AG09319 (cell line): ENCODE measurements at regions not wholly inside any gene's neighbourhood (a gene's known extent, or its start where the extent isn't known, plus 50 kb on each side); places are given as distances from the start of the nearest gene placed in this dataset.
"Not testable (repeated sequence)": the region's sequence is repeated elsewhere in the genome, so short reads cannot be mapped to it uniquely, and the experiment has no call there.

Experiments
- DNase-seq: peaks from one replicate; pipeline ENCODE4 v3.0.0-alpha.2; 2010; ENCODE audit warnings: low read depth; ENCODE audit errors: extremely low read depth
- CTCF ChIP-seq: IDR thresholded peaks from 2 replicates; pipeline ENCODE4 v1.5.1; 2011; ENCODE audit warnings: low read depth, mild to moderate bottlenecking, inconsistent platforms, low read length, moderate library complexity

GRCh38 chr3:30448450-30449289 lies 157.7 kb upstream of the TGFBR2 start:
- no peak for DNase-seq
- TF ChIP-seq CTCF: no peak

- DNase-seq: no peak
- no peak for TF ChIP-seq CTCF
These were observed 157.1 kb upstream of the TGFBR2 start for GRCh38 chr3:30449290-30449632.

GRCh38 chr3:30452446-30452845 lies 154.0 kb upstream of the TGFBR2 start:
- TF ChIP-seq CTCF: no peak
- DNase-seq: no peak

- no peak for TF ChIP-seq CTCF
- DNase-seq: no peak
These were observed 152.9 kb upstream of the TGFBR2 start for GRCh38 chr3:30453360-30454039.

- DNase-seq: no peak
- TF ChIP-seq CTCF: no peak
These were observed 151.8 kb upstream of the TGFBR2 start for GRCh38 chr3:30454636-30455035.

- not testable (repeated sequence) for DNase-seq
These were observed 151.3 kb upstream of the TGFBR2 start for GRCh38 chr3:30455112-30455511.

- TF ChIP-seq CTCF: no peak
- no peak for DNase-seq
These were observed 150.6 kb upstream of the TGFBR2 start for GRCh38 chr3:30455840-30456239.
